A549 (cell line): ENCODE measurements at regions not wholly inside any gene's neighbourhood (a gene's known extent, or its start where the extent isn't known, plus 50 kb on each side); places are given as distances from the start of the nearest gene placed in this dataset.

ENCODE experiments used
- ATAC-seq, 2 experiments: fragments of 200-7000 bp in 1 of 2; fragments of >200 bp in 1 of 2; cut with Nextera tagmentation in 1 of 2; cut with Tn5 transposase in 1 of 2; 3 replicates each; pipeline versions ENCODE4 v1.8.0 to v1.9.1; 2018 to 2020; ENCODE audit warnings: mild to moderate bottlenecking in 1 of 2, moderate library complexity in 1 of 2
- CTCF ChIA-PET: fragments of 300-600 bp; sonication (Branson Sonifier 250); formaldehyde crosslinking; extraction: SDS; loops from one replicate; lab custom pipeline; 2021; ENCODE audit warnings: antibody characterized with exemption, inconsistent platforms; lab: Yijun Ruan, JAX
- POLR2A ChIA-PET: fragments of 350-600 bp; formaldehyde crosslinking; extraction: SDS; loops from one replicate; lab custom pipeline; 2021; ENCODE audit warnings: antibody characterized with exemption, inconsistent platforms; lab: Yijun Ruan, JAX
- DNase-seq, 2 experiments: peaks; one replicate each; pipeline versions ENCODE4 v3.0.0 to v3.0.0-alpha.2; 2011 to 2016; ENCODE audit warnings: low read depth in 1 of 2, low spot score in 1 of 2
- FAIRE-seq: peaks from 2 replicates; lab custom pipeline; 2011; peaks lifted over from hg19 to GRCh38; lab: Jason Lieb, UNC
- H3K27ac ChIP-seq, 2 experiments: fragments of >200 bp; sonication (Bioruptor Twin); formaldehyde crosslinking; 3 replicates each; pipeline ENCODE4 v1.5.1; 2016 to 2017
- H3K4me1 ChIP-seq: fragments of >200 bp; sonication (Bioruptor Twin); formaldehyde crosslinking; 3 replicates; pipeline ENCODE4 v1.6.1; 2016
- H3K4me2 ChIP-seq: fragments of >200 bp; sonication (Bioruptor Twin); formaldehyde crosslinking; 3 replicates; pipeline ENCODE4 v1.6.1; 2016
- H3K4me3 ChIP-seq: fragments of >200 bp; sonication (Bioruptor Twin); formaldehyde crosslinking; 3 replicates; pipeline ENCODE4 v1.5.1; 2016
- H3K9me3 ChIP-seq: fragments of >200 bp; sonication (Bioruptor Twin); formaldehyde crosslinking; 3 replicates; pipeline ENCODE4 v1.6.1; 2016
- CHD4 ChIP-seq: fragments of 200-600 bp; sonication (generic); IDR thresholded peaks from 2 replicates; pipeline ENCODE4 v1.6.1; 2016; ENCODE audit warnings: antibody characterized with exemption, mild to moderate bottlenecking, borderline replicate concordance
- EP300 ChIP-seq, 2 experiments: fragments of >200 bp; sonication (Bioruptor Twin); formaldehyde crosslinking; IDR thresholded peaks; 2 replicates in 1 of 2; 3 replicates in 1 of 2; pipeline ENCODE4 v1.6.1; 2016 to 2017
- ESRRA ChIP-seq: fragments of 150-350 bp; IDR thresholded peaks from 2 replicates; pipeline ENCODE4 v1.6.1; 2014; ENCODE audit warnings: mild to moderate bottlenecking, low read length, borderline replicate concordance
- FOSB ChIP-seq: fragments of 250-450 bp; sonication (Bioruptor Pico); IDR thresholded peaks from 2 replicates; pipeline ENCODE4 v1.5.0; 2020; ENCODE audit warnings: mild to moderate bottlenecking, moderate library complexity
- FOSL2 ChIP-seq, 2 experiments: fragments of 450-650 bp in 1 of 2; fragments of >200 bp in 1 of 2; sonication (Bioruptor Twin) in 1 of 2; formaldehyde crosslinking; IDR thresholded peaks; 2 replicates each; pipeline versions ENCODE4 v1.5.0 to v1.6.1; 2016 to 2020; ENCODE audit warnings: mild to moderate bottlenecking in 1 of 2, moderate library complexity in 1 of 2
- HEYL ChIP-seq: fragments of 250-450 bp; sonication (Bioruptor Pico); IDR thresholded peaks from 2 replicates; pipeline ENCODE4 v1.8.0; 2021; ENCODE audit warnings: mild to moderate bottlenecking, moderate library complexity
- HOXB5 ChIP-seq: fragments of 250-450 bp; sonication (Bioruptor Pico); IDR thresholded peaks from 2 replicates; pipeline ENCODE4 v1.5.0; 2020; ENCODE audit warnings: mild to moderate bottlenecking, moderate library complexity
- JUN ChIP-seq, 2 experiments: fragments of >200 bp; sonication (Bioruptor Twin); formaldehyde crosslinking; IDR thresholded peaks; 2 replicates in 1 of 2; 3 replicates in 1 of 2; pipeline ENCODE4 v1.6.1; 2016 to 2017
- JUNB ChIP-seq: fragments of >200 bp; sonication (Bioruptor Twin); formaldehyde crosslinking; IDR thresholded peaks from 2 replicates; pipeline ENCODE4 v1.6.1; 2016
- KDM1A ChIP-seq: fragments of 200-600 bp; sonication (generic); IDR thresholded peaks from 2 replicates; pipeline ENCODE4 v1.6.1; 2016; ENCODE audit warnings: low read depth, mild to moderate bottlenecking
- MAFK ChIP-seq: fragments of 450-650 bp; IDR thresholded peaks from 2 replicates; pipeline ENCODE4 v1.6.1; 2014; ENCODE audit not compliant: partially characterized antibody
- MYC ChIP-seq: IDR thresholded peaks from 2 replicates; pipeline ENCODE4 v1.6.1; 2012; ENCODE audit warnings: mild to moderate bottlenecking, inconsistent platforms, low read length, improper control_type of control experiment, borderline replicate concordance
- NR3C1 ChIP-seq: fragments of >200 bp; sonication (Bioruptor Twin); formaldehyde crosslinking; IDR thresholded peaks from 3 replicates; pipeline ENCODE4 v1.6.1; 2017
- POLR2A ChIP-seq: IDR thresholded peaks from 2 replicates; pipeline ENCODE4 v1.6.1; 2012; ENCODE audit warnings: mild to moderate bottlenecking, low read length
- RAD21 ChIP-seq, 2 experiments: fragments of >200 bp in 1 of 2; sonication (Bioruptor Twin) in 1 of 2; formaldehyde crosslinking in 1 of 2; IDR thresholded peaks in 1 of 2; conservative IDR thresholded peaks in 1 of 2; 2 replicates in 1 of 2; 3 replicates in 1 of 2; pipeline ENCODE4 v1.6.1; 2012 to 2018; ENCODE audit warnings: inconsistent platforms in 1 of 2
- RARB ChIP-seq: fragments of 250-450 bp; sonication (Bioruptor Pico); IDR thresholded peaks from 2 replicates; pipeline ENCODE4 v1.8.0; 2021; ENCODE audit warnings: mild to moderate bottlenecking, moderate library complexity
- TP53 ChIP-seq: fragments of 250-450 bp; sonication (Bioruptor Pico); IDR thresholded peaks from 2 replicates; pipeline ENCODE4 v1.5.0; 2021; ENCODE audit warnings: mild to moderate bottlenecking, moderate library complexity
- USF2 ChIP-seq: fragments of 450-650 bp; IDR thresholded peaks from 2 replicates; pipeline ENCODE4 v1.6.1; 2014; ENCODE audit warnings: antibody characterized with exemption
- ZC3H11A ChIP-seq: fragments of 450-650 bp; IDR thresholded peaks from 2 replicates; pipeline ENCODE4 v1.6.1; 2014; ENCODE audit warnings: antibody characterized with exemption, mild to moderate bottlenecking
- WGBS: methylation state at CpG from one replicate; pipeline ENCODE4 v1.1.6; 2017; ENCODE audit errors: missing lambda C conversion rate; 5-methylcytosine and 5-hydroxymethylcytosine counted together
- TF ChIP-seq, protein P1 (sequence below): fragments of >200 bp; sonication (Bioruptor Twin); formaldehyde crosslinking; IDR thresholded peaks from 3 replicates; pipeline ENCODE4 v1.5.1; 2016
- TF ChIP-seq, protein P2 (sequence below): fragments of >200 bp; sonication (Bioruptor Twin); formaldehyde crosslinking; IDR thresholded peaks from 2 replicates; pipeline ENCODE4 v1.6.1; 2016
- TF ChIP-seq, protein P3 (sequence below): fragments of 250-450 bp; sonication (Bioruptor Pico); IDR thresholded peaks from 2 replicates; pipeline ENCODE4 v1.5.0; 2020; ENCODE audit warnings: low read depth, mild to moderate bottlenecking, moderate library complexity

DNA sequence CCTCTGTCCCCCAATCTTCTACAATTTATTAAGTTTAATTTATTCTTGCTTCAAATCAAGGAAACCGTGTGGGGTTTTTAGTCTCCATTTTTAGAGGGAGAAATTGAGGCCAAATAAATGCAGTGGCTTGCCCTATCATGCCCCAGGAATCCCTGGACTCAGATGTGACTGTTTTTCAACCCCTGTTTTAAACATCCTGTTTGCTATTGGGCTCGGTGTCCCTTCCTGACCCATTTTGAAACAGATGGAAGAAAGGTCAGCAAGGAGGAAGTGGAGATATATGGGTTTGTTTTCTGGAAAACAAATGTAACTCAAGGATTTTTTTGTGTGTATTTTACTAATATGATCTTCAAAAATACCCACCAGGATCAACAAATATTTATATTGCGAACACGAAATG, 84.7 kb downstream of the DACT1 start:
- no peak for FAIRE-seq
- CTCF ChIA-PET: no interaction called here
- POLR2A ChIA-PET: no interaction called here
- H3K9me3 ChIP-seq: no peaks in the 10 kb centered on the region
- TF ChIP-seq, protein P1, sequence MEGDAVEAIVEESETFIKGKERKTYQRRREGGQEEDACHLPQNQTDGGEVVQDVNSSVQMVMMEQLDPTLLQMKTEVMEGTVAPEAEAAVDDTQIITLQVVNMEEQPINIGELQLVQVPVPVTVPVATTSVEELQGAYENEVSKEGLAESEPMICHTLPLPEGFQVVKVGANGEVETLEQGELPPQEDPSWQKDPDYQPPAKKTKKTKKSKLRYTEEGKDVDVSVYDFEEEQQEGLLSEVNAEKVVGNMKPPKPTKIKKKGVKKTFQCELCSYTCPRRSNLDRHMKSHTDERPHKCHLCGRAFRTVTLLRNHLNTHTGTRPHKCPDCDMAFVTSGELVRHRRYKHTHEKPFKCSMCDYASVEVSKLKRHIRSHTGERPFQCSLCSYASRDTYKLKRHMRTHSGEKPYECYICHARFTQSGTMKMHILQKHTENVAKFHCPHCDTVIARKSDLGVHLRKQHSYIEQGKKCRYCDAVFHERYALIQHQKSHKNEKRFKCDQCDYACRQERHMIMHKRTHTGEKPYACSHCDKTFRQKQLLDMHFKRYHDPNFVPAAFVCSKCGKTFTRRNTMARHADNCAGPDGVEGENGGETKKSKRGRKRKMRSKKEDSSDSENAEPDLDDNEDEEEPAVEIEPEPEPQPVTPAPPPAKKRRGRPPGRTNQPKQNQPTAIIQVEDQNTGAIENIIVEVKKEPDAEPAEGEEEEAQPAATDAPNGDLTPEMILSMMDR: no peak
- TF ChIP-seq USF2: no peak
- TF ChIP-seq HOXB5 (CRISPR knock-in tag): no peak
- no peak for TF ChIP-seq JUNB
- TF ChIP-seq, protein P2, sequence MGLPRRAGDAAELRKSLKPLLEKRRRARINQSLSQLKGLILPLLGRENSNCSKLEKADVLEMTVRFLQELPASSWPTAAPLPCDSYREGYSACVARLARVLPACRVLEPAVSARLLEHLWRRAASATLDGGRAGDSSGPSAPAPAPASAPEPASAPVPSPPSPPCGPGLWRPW: no peak
- TF ChIP-seq FOSB: no peak
- TF ChIP-seq JUN (IDR thresholded peaks at IDR 0.05): no peak
- no peak for TF ChIP-seq MAFK
- no peak for TF ChIP-seq POLR2A
- TF ChIP-seq ZC3H11A: no peak
- no peak for TF ChIP-seq EP300 (IDR thresholded peaks at IDR 0.05)
- TF ChIP-seq ESRRA: no peak
- TF ChIP-seq RAD21 (conservative IDR thresholded peaks at IDR 0.05 in 1 of 2, IDR thresholded peaks at IDR 0.05 in 1 of 2): no peak
- TF ChIP-seq, protein P3, sequence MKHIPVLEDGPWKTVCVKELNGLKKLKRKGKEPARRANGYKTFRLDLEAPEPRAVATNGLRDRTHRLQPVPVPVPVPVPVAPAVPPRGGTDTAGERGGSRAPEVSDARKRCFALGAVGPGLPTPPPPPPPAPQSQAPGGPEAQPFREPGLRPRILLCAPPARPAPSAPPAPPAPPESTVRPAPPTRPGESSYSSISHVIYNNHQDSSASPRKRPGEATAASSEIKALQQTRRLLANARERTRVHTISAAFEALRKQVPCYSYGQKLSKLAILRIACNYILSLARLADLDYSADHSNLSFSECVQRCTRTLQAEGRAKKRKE (CRISPR knock-in tag): no peak
- TF ChIP-seq RARB (CRISPR knock-in tag): no peak
- TF ChIP-seq KDM1A: no peak
- TF ChIP-seq HEYL (CRISPR knock-in tag): no peak
- WGBS: 48% methylated on average over 4 of the region's 4 CpGs
- DNase-seq: no peak
- H3K4me1 ChIP-seq: no peaks in the 10 kb centered on the region
- ATAC-seq: no peak
- no peak overlapping the region for H3K4me3 ChIP-seq
- H3K4me2 ChIP-seq: no peak overlapping the region
- H3K27ac ChIP-seq: no peak overlapping the region

GRCh38 chr14:58724206-58724605, 86.4 kb downstream of the DACT1 start:
- DNase-seq: no peak
- H3K27ac ChIP-seq: no peak overlapping the region
- ChIA-PET POLR2A (no interaction called here), CTCF (no interaction called here)
- no peak overlapping the region for H3K4me3 ChIP-seq
- 46% methylated on average over 2 of the region's 2 CpGs for WGBS
- TF ChIP-seq MYC (no peak), TP53 (no peak), CHD4 (no peak), FOSL2 (IDR thresholded peaks at IDR 0.05) (no peak), FOSL2 (CRISPR knock-in tag; IDR thresholded peaks at IDR 0.05) (no peak)
- no peaks in the 10 kb centered on the region for H3K9me3 ChIP-seq
- no peak for ATAC-seq
- no peak for FAIRE-seq
- no peak overlapping the region for H3K4me2 ChIP-seq
- no peaks in the 10 kb centered on the region for H3K4me1 ChIP-seq

DNA sequence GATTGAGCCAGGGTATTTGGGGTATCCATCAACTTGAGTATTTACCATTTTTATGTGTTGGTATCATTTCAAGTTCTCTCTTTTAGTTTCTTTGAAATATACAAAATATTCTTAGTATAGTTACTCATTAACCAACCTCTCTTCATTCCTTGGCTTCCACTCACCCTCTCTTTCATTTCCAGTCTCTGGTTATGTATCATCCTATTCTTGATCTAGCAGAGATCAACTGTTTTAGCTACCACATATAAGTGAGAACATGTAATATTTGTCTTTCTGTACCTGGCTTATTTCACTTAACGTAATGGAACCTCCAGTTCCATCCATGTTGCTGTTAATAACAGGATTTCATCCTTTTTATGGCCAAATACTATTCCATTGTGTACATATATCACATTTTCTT, 86.9 kb downstream of the DACT1 start:
- H3K4me2 ChIP-seq: no peak overlapping the region
- FAIRE-seq (no peak), ATAC-seq (no peak), DNase-seq (no peak)
- no peaks in the 10 kb centered on the region for H3K4me1 ChIP-seq
- no peak overlapping the region for H3K4me3 ChIP-seq
- POLR2A ChIA-PET: no interaction called here
- CTCF ChIA-PET: no interaction called here
- H3K9me3 ChIP-seq: no peaks in the 10 kb centered on the region
- WGBS: 25% methylated on average over 1 of the region's 1 CpG
- no peak for TF ChIP-seq FOSB
- no peak for TF ChIP-seq HEYL (CRISPR knock-in tag)
- no peak for TF ChIP-seq ZC3H11A
- no peak for TF ChIP-seq EP300 (IDR thresholded peaks at IDR 0.05)
- no peak for TF ChIP-seq NR3C1
- TF ChIP-seq, protein P1: no peak
- no peak overlapping the region for H3K27ac ChIP-seq
